NCI-H2081 (cell line): ENCODE measurements at regions not wholly inside any gene's neighbourhood (a gene's known extent, or its start where the extent isn't known, plus 50 kb on each side); places are given as distances from the start of the nearest gene placed in this dataset.

Experiments used
- DNase-seq, 2 experiments: peaks; one replicate each; lab custom pipeline; 2025; lab: John Stamatoyannopoulos, UW

GRCh38 chr13:106619688-106620555 lies 52.0 kb upstream of the ARGLU1 start:
- DNase-seq: peak; percentile 29 to 43
